Thoracic aorta (tissue), 2 donors: ENCODE measurements at regions not wholly inside any gene's neighbourhood (a gene's known extent, or its start where the extent isn't known, plus 50 kb on each side); places are given as distances from the start of the nearest gene placed in this dataset.

Experiments used
- ATAC-seq: fragments of 150-250 bp; one replicate; pipeline ENCODE4 v1.8.0; 2017; ENCODE audit warnings: low read depth; ENCODE audit not compliant: insufficient number of reproducible peaks, low FRiP score
- DNase-seq: peaks from one replicate; pipeline ENCODE4 v3.0.0-alpha.2; 2020; ENCODE audit warnings: low spot score
- H3K27ac ChIP-seq, 2 donors: fragments of 200-600 bp; sonication (generic); 1 replicate in 1 of 2; 2 replicates in 1 of 2; pipeline ENCODE4 v1.5.1; 2016; ENCODE audit warnings: mild to moderate bottlenecking in 2 of 2, moderate library complexity in 2 of 2
- H3K27me3 ChIP-seq: fragments of 200-600 bp; sonication (generic); replicated peaks from 2 replicates; pipeline ENCODE4 v1.6.0; 2016; ENCODE audit warnings: mild to moderate bottlenecking; ENCODE audit not compliant: insufficient read depth
- H3K36me3 ChIP-seq: fragments of 200-600 bp; sonication (generic); one replicate; pipeline ENCODE4 v1.5.1; 2016
- H3K4me1 ChIP-seq, 2 donors: fragments of 200-600 bp; sonication (generic); 1 replicate in 1 of 2; 2 replicates in 1 of 2; pipeline versions ENCODE4 v1.5.1 to v1.6.0; 2016; ENCODE audit warnings: low read depth in 2 of 2, mild to moderate bottlenecking in 1 of 2; ENCODE audit not compliant: control insufficient read depth in 1 of 2
- H3K4me3 ChIP-seq: fragments of 200-600 bp; sonication (generic); 2 replicates; pipeline ENCODE4 v1.5.1; 2016; ENCODE audit warnings: mild to moderate bottlenecking
- H3K9me3 ChIP-seq: fragments of 200-600 bp; sonication (generic); 2 replicates; pipeline ENCODE4 v1.5.1; 2016
- TF ChIP-seq, protein P1 (sequence below): fragments of 200-600 bp; sonication (generic); IDR thresholded peaks from one replicate; pipeline ENCODE4 v1.5.1; 2019; ENCODE audit warnings: antibody characterized with exemption

DNA sequence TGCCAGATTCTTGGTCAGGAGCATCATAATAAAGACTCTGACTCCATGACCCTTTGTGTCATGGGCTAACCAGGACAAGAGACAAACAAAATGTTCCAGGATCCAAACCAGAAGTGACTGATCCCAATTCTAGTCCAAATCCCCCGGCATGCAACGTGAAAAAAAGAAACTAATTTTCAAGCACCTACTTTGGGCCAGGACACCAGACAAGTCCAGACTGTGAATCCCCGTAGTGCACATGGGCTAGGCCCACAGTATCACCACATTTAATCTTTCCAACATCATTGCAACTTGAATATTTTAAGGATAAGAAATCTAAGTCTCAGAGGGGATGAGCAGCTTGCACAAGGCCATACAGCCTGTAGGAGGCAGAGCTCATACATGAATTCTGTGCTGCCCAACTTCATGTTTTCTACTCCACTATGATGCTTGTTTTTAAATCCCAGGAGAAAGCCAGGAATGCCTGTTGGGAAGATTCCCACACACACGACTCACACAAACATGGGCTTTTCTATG, 365.7 kb downstream of the NPIPA8 start:
- TF ChIP-seq, protein P1, sequence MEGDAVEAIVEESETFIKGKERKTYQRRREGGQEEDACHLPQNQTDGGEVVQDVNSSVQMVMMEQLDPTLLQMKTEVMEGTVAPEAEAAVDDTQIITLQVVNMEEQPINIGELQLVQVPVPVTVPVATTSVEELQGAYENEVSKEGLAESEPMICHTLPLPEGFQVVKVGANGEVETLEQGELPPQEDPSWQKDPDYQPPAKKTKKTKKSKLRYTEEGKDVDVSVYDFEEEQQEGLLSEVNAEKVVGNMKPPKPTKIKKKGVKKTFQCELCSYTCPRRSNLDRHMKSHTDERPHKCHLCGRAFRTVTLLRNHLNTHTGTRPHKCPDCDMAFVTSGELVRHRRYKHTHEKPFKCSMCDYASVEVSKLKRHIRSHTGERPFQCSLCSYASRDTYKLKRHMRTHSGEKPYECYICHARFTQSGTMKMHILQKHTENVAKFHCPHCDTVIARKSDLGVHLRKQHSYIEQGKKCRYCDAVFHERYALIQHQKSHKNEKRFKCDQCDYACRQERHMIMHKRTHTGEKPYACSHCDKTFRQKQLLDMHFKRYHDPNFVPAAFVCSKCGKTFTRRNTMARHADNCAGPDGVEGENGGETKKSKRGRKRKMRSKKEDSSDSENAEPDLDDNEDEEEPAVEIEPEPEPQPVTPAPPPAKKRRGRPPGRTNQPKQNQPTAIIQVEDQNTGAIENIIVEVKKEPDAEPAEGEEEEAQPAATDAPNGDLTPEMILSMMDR = no peak
- no peaks in the 10 kb centered on the region for H3K27me3 ChIP-seq
- no peaks in the 10 kb centered on the region for H3K36me3 ChIP-seq
- no peak overlapping the region for H3K4me3 ChIP-seq
- H3K4me1 ChIP-seq = no peaks in the 10 kb centered on the region
- H3K9me3 ChIP-seq = no peaks in the 10 kb centered on the region
- ATAC-seq (no peak), DNase-seq (no peak)
- no peak overlapping the region for H3K27ac ChIP-seq

DNA sequence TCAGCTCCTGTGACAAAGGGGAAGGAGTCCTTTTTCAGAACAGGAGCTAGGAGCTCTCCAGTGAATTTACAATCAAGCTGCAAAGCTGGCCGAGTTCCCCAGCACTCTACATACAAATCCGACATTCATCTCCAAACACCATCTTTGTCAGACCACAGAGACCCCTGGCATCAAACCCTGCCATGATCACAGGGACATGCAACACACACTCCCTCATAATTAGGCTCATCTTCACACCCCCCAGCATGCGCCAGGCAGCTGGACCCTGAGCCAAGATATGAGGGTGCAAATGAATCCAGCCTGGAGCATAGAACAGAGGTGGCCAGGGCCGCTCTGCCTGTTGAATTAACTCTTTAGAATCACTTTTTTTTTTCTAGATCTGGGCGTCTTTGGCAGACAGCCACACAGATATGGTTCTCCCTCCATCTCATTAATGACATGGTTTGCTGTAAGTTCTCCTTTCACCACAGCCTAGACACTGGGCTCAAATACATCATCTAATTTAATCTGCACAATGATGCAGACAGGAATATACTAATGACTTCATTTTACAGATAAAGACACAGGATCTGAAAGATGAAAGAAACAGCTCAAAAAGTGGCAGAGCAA, 366.3 kb downstream of the NPIPA8 start:
- no peaks in the 10 kb centered on the region for H3K27me3 ChIP-seq
- no peaks in the 10 kb centered on the region for H3K9me3 ChIP-seq
- H3K4me3 ChIP-seq = no peak overlapping the region
- H3K36me3 ChIP-seq = no peaks in the 10 kb centered on the region
- TF ChIP-seq, protein P1 = no peak
- ATAC-seq (no peak), DNase-seq (no peak)
- H3K27ac ChIP-seq = no peak overlapping the region
- no peaks in the 10 kb centered on the region for H3K4me1 ChIP-seq

DNA sequence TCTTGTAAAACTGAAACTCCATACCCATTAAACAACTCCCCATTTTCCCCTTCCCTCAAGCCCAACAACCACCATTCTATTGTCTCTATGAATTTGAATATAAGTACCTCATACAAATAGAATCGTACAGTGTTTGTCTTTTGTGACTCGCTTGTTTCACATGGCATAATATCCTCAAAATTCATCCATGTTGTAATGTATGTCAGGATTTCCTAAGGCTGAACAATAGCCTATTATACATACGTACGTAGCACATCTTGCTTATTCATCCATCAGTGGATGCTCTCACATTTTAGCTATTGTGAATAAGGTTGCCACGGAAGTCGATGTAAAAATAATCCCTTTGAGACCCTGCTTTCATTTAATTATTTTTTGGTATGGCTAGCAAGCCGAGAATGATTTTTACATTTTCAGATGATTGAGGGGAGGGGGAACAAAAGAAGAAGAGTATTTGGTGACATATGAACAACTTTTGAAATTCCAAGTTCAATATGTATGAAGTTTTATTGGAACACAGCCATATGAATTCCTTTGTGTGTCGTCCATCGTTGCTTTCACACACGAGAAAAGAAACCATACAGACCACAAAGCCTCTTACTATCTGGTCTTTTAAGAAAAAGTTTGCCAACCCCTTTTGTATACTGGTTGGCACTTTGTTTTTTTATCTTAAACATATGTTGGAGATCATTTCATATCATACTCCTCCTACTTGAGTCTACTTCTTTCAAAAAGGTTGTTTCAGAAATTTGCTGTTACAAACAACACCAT, 371.2 kb downstream of the NPIPA8 start:
- no peak overlapping the region for H3K4me3 ChIP-seq
- H3K9me3 ChIP-seq = no peaks in the 10 kb centered on the region
- no peaks in the 10 kb centered on the region for H3K36me3 ChIP-seq
- H3K27ac ChIP-seq = no peak overlapping the region
- ATAC-seq (no peak), DNase-seq (no peak)
- H3K4me1 ChIP-seq = no peaks in the 10 kb centered on the region
- TF ChIP-seq, protein P1 = no peak
- H3K27me3 ChIP-seq = no peaks in the 10 kb centered on the region

DNA sequence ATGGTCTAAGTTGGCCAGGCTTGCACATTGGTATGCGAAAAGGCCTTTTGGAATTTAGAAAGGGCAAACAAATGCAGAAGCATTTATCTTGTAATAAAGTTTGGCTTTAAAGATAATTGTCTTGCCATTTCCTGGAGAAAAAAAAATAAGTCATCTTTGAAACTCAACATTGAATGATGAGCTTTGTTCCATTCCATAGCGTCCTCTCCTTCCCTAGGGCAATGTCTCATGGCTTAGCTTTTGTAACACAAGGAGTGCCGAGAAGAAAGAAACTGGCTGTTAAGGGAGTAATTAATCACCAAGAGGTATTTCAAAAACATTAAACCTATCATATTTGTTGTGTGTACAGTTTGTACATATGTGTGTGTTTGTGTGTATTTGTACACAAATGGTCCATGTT, 372.3 kb downstream of the NPIPA8 start:
- Histone ChIP-seq H3K27me3 (no peaks in the 10 kb centered on the region), H3K4me1 (no peaks in the 10 kb centered on the region), H3K36me3 (no peaks in the 10 kb centered on the region), H3K4me3 (no peak overlapping the region), H3K27ac (no peak overlapping the region), H3K9me3 (no peaks in the 10 kb centered on the region)
- ATAC-seq = no peak
- DNase-seq = no peak
- TF ChIP-seq, protein P1 = no peak

DNA sequence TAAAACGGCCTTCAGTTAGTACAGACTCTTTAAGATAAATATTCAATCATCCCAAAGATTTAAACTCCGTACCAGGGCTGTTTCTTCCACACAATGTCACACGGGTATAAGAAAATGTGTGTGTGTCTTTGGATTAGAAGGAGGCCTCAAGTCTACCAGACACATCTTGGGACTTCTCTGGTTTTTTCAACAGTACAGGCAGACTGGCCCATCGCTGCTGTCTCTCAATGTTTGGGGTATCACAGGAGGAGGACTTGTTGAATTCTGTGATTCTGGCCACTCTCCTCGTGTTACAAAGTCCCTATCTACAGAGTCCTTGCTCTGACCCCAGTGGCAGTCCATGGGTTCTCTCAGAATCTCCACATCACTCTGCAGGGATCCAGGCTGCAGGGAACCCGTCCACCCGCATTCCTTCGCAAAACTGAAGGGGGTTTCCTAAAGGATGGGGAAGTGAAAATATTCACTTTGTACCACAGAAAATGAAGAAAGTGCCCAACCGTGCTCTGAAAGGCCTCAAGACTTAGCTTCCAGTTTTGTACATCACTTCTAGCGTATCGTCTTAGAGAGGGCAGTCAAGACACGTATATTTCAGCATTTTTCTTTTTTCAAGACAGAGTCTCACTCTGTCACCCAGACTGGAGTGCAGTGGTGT, 373.2 kb downstream of the NPIPA8 start:
- Histone ChIP-seq H3K4me3 (no peak overlapping the region), H3K36me3 (no peaks in the 10 kb centered on the region), H3K4me1 (no peaks in the 10 kb centered on the region), H3K27ac (no peak overlapping the region), H3K9me3 (no peaks in the 10 kb centered on the region), H3K27me3 (no peaks in the 10 kb centered on the region)
- ATAC-seq = no peak
- no peak for DNase-seq
- TF ChIP-seq, protein P1 = no peak
